Gastrocnemius medialis (tissue), 4 donors: ENCODE measurements at regions not wholly inside any gene's neighbourhood (a gene's known extent, or its start where the extent isn't known, plus 50 kb on each side); places are given as distances from the start of the nearest gene placed in this dataset.

ENCODE experiments used
- ATAC-seq, 2 donors: fragments of 150-250 bp; one replicate each; pipeline ENCODE4 v1.9.1; 2016
- DNase-seq, 2 donors: peaks; one replicate each; pipeline ENCODE4 v3.0.0-alpha.2; 2019
- H3K27ac ChIP-seq, 4 donors: fragments of 200-600 bp; sonication (generic); 1 replicate in 1 of 4; 2 replicates in 3 of 4; pipeline ENCODE4 v1.5.1; 2016 to 2018; ENCODE audit warnings: mild to moderate bottlenecking in 2 of 4, moderate library complexity in 1 of 4
- H3K27me3 ChIP-seq, 3 donors: fragments of 200-600 bp; sonication (generic) in 2 of 3; 1 replicate in 1 of 3; 2 replicates in 2 of 3; pipeline versions ENCODE4 v1.5.1 to v1.6.0; 2016 to 2019; ENCODE audit warnings: mild to moderate bottlenecking in 1 of 3, moderate library complexity in 1 of 3
- H3K36me3 ChIP-seq, 2 donors: fragments of 200-600 bp; sonication (generic) in 1 of 2; one replicate each; pipeline ENCODE4 v1.5.1; 2017 to 2018
- H3K4me1 ChIP-seq, 2 donors: fragments of 200-600 bp; sonication (generic) in 1 of 2; one replicate each; pipeline ENCODE4 v1.5.1; 2016 to 2017; ENCODE audit warnings: mild to moderate bottlenecking in 2 of 2
- H3K4me3 ChIP-seq, 4 donors: fragments of 200-600 bp; sonication (generic) in 3 of 4; 1 replicate in 1 of 4; 2 replicates in 3 of 4; pipeline ENCODE4 v1.5.1; 2016 to 2019; ENCODE audit warnings: mild to moderate bottlenecking in 2 of 4
- H3K9me3 ChIP-seq, 3 donors: fragments of 200-600 bp; sonication (generic) in 2 of 3; 1 replicate in 1 of 3; 2 replicates in 2 of 3; pipeline ENCODE4 v1.5.1; 2016 to 2019
- POLR2A ChIP-seq, 2 donors: fragments of 450-650 bp; IDR thresholded peaks; one replicate each; pipeline ENCODE4 v1.6.1; 2017; ENCODE audit warnings: antibody characterized with exemption in 2 of 2, mild to moderate bottlenecking in 2 of 2, moderate library complexity in 2 of 2
- in situ Hi-C, 4 donors: fragments of 200-750 bp; cut with MboI; loops; one replicate each; pipeline versions ENCODE4 v1.15.0 to v1.8.0; 2017; ENCODE audit warnings: low sequenced_read_pairs in 4 of 4
- intact Hi-C: fragments of 100-400 bp; cut with DNase I; formaldehyde crosslinking; loops from one replicate; pipeline ENCODE4 v1.15.1; 2023; ENCODE audit warnings: low total_unique reads
- TF ChIP-seq, protein P1 (sequence below), 5 experiments: fragments of 450-650 bp in 3 of 5; fragments of 200-600 bp in 2 of 5; sonication (generic) in 2 of 5; IDR thresholded peaks in 4 of 5; conservative IDR thresholded peaks in 1 of 5; 1 replicate in 4 of 5; 2 replicates in 1 of 5; pipeline ENCODE4 v1.5.1; 2016 to 2019; ENCODE audit warnings: antibody characterized with exemption in 5 of 5, mild to moderate bottlenecking in 3 of 5, moderate library complexity in 3 of 5

DNA sequence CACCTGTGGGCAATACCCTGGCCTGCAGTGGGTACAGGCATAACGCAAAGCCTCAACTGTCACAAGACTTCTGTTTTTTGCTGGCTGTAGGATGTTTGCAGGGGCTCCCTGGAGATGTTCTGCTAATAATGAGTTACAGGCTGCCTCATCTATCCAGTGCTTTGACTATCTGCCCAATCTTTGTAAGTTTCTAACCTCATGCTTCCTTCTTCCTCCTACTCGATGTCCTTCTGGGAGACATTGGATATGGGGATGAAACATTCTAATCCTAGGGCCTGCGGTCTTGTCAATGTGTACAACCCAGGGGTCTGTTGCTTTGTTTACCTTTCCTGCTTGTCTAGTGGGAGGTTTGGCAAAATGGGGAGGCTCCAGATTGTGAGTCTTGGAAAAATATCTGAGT lies 136.8 kb upstream of the TCF21 start:
- ATAC-seq (no peak), DNase-seq (no peak)
- Histone ChIP-seq H3K4me3 (no peak overlapping the region), H3K27me3 (no peaks in the 10 kb centered on the region), H3K27ac (peak overlapping the region in 1 of 4 donors; percentile 2), H3K9me3 (no peaks in the 10 kb centered on the region), H3K4me1 (no peaks in the 10 kb centered on the region), H3K36me3 (no peaks in the 10 kb centered on the region)
- intact Hi-C loops, result no loop called here
- TF ChIP-seq POLR2A (IDR thresholded peaks at IDR 0.05), result no peak
- TF ChIP-seq, protein P1, sequence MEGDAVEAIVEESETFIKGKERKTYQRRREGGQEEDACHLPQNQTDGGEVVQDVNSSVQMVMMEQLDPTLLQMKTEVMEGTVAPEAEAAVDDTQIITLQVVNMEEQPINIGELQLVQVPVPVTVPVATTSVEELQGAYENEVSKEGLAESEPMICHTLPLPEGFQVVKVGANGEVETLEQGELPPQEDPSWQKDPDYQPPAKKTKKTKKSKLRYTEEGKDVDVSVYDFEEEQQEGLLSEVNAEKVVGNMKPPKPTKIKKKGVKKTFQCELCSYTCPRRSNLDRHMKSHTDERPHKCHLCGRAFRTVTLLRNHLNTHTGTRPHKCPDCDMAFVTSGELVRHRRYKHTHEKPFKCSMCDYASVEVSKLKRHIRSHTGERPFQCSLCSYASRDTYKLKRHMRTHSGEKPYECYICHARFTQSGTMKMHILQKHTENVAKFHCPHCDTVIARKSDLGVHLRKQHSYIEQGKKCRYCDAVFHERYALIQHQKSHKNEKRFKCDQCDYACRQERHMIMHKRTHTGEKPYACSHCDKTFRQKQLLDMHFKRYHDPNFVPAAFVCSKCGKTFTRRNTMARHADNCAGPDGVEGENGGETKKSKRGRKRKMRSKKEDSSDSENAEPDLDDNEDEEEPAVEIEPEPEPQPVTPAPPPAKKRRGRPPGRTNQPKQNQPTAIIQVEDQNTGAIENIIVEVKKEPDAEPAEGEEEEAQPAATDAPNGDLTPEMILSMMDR (IDR thresholded peaks at IDR 0.05 in 4 of 5, conservative IDR thresholded peaks at IDR 0.05 in 1 of 5), result no peak
- in situ Hi-C loops, result no loop called here

DNA sequence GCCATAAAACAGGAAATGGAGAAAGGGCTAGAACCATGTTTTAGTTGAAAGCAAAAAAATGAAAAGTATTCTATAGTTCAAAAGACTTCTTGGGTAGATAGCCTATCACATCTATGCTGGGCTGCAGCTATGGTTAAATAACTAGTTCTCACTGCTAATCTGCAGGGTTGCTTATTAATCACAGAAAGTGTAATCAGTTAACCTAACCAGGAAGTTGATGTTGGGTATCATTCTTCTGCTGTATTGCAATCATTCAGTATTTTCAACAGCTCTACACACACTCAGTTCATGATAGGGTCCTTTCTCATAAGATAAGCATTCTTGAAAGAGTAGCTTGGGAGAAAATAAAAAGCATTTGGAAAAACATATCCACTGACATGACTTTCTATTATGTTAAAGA lies 135.2 kb upstream of the TCF21 start:
- no peak for ATAC-seq
- Histone ChIP-seq H3K27ac (no peak overlapping the region), H3K4me3 (no peak overlapping the region), H3K36me3 (no peaks in the 10 kb centered on the region), H3K9me3 (no peaks in the 10 kb centered on the region), H3K27me3 (no peaks in the 10 kb centered on the region), H3K4me1 (peaks cover 0 to 5% of the 10 kb centered on the region in 2 donors)
- TF ChIP-seq POLR2A (IDR thresholded peaks at IDR 0.05), result no peak
- TF ChIP-seq, protein P1 (IDR thresholded peaks at IDR 0.05 in 4 of 5, conservative IDR thresholded peaks at IDR 0.05 in 1 of 5), result no peak
- intact Hi-C loops, result no loop called here
- DNase-seq, result no peak
- in situ Hi-C loops, result no loop called here

GRCh38 chr6:133754298-133754697 lies 134.6 kb upstream of the TCF21 start:
- Histone ChIP-seq H3K36me3 (no peaks in the 10 kb centered on the region), H3K27ac (no peak overlapping the region), H3K27me3 (no peaks in the 10 kb centered on the region), H3K9me3 (no peaks in the 10 kb centered on the region), H3K4me3 (no peak overlapping the region), H3K4me1 (peaks cover 0 to 5% of the 10 kb centered on the region in 2 donors)
- intact Hi-C loops (no loop called here), in situ Hi-C loops (no loop called here)
- TF ChIP-seq, protein P1 (IDR thresholded peaks at IDR 0.05 in 4 of 5, conservative IDR thresholded peaks at IDR 0.05 in 1 of 5), result no peak
- no peak for TF ChIP-seq POLR2A (IDR thresholded peaks at IDR 0.05)
- ATAC-seq (no peak), DNase-seq (no peak)

- peak overlapping the region in 3 of 4 donors; percentile 18 to 57 (median 49) for H3K27ac ChIP-seq
- H3K27me3 ChIP-seq, result no peaks in the 10 kb centered on the region
- in situ Hi-C loops, result no loop called here
- TF ChIP-seq, protein P1 (IDR thresholded peaks at IDR 0.05 in 4 of 5, conservative IDR thresholded peaks at IDR 0.05 in 1 of 5), result no peak
- no peak for TF ChIP-seq POLR2A (IDR thresholded peaks at IDR 0.05)
- no peaks in the 10 kb centered on the region for H3K36me3 ChIP-seq
- DNase-seq (no peak), ATAC-seq (no peak)
- intact Hi-C loops, result no loop called here
- no peaks in the 10 kb centered on the region for H3K9me3 ChIP-seq
- H3K4me3 ChIP-seq, result no peak overlapping the region
- peaks cover 0 to 9% of the 10 kb centered on the region in 2 donors for H3K4me1 ChIP-seq
Observed at GRCh38 chr6:133756078-133756695, 132.7 kb upstream of the TCF21 start.

- Histone ChIP-seq H3K27ac (peak overlapping the region; percentile 3 to 57 (median 34)), H3K9me3 (no peaks in the 10 kb centered on the region), H3K27me3 (no peaks in the 10 kb centered on the region), H3K36me3 (no peaks in the 10 kb centered on the region), H3K4me3 (no peak overlapping the region), H3K4me1 (peaks cover 0 to 17% of the 10 kb centered on the region in 2 donors)
- intact Hi-C loops (no loop called here), in situ Hi-C loops (no loop called here)
- no peak for DNase-seq
- peak; percentile 43 to 53 for ATAC-seq
- no peak for TF ChIP-seq POLR2A (IDR thresholded peaks at IDR 0.05)
- TF ChIP-seq, protein P1 (IDR thresholded peaks at IDR 0.05 in 4 of 5, conservative IDR thresholded peaks at IDR 0.05 in 1 of 5), result no peak
Observed at GRCh38 chr6:133757335-133757734, 131.6 kb upstream of the TCF21 start.
